GM12875 (cell line): ENCODE measurements at regions not wholly inside any gene's neighbourhood (a gene's known extent, or its start where the extent isn't known, plus 50 kb on each side); places are given as distances from the start of the nearest gene placed in this dataset.
"Not testable (repeated sequence)": the region's sequence is repeated elsewhere in the genome, so short reads cannot be mapped to it uniquely, and the experiment has no call there.

Experiments used
- H3K4me3 ChIP-seq: one replicate; pipeline ENCODE4 v1.5.1; 2011; ENCODE audit warnings: low read depth, low read length, control low read depth
- TF ChIP-seq, protein P1 (sequence below): IDR thresholded peaks from 2 replicates; pipeline ENCODE4 v1.5.1; 2011; ENCODE audit warnings: low read depth, mild to moderate bottlenecking, control low read depth, inconsistent platforms, low read length, moderate library complexity, borderline replicate concordance; ENCODE audit not compliant: insufficient read depth

DNA sequence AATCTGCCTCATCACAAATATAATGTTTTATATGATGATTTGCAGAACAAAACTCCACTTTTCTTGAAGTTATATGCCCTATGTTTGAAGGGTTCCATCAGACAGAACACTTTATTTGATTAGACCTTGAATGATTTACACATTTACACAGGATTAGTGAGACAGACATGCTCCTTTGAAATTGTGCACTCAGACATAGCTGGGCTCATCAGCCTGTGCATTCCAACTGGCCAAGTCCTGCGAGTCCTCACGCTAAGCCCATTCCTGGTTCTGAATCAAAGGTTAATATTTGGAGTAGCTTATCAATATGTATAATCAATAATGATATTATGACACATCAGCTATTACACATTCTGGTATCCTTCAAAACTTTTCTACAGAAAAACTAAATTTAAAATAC is 173.6 kb downstream of the MBL2 start:
- TF ChIP-seq, protein P1, sequence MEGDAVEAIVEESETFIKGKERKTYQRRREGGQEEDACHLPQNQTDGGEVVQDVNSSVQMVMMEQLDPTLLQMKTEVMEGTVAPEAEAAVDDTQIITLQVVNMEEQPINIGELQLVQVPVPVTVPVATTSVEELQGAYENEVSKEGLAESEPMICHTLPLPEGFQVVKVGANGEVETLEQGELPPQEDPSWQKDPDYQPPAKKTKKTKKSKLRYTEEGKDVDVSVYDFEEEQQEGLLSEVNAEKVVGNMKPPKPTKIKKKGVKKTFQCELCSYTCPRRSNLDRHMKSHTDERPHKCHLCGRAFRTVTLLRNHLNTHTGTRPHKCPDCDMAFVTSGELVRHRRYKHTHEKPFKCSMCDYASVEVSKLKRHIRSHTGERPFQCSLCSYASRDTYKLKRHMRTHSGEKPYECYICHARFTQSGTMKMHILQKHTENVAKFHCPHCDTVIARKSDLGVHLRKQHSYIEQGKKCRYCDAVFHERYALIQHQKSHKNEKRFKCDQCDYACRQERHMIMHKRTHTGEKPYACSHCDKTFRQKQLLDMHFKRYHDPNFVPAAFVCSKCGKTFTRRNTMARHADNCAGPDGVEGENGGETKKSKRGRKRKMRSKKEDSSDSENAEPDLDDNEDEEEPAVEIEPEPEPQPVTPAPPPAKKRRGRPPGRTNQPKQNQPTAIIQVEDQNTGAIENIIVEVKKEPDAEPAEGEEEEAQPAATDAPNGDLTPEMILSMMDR = no peak
- no peak overlapping the region for H3K4me3 ChIP-seq

DNA sequence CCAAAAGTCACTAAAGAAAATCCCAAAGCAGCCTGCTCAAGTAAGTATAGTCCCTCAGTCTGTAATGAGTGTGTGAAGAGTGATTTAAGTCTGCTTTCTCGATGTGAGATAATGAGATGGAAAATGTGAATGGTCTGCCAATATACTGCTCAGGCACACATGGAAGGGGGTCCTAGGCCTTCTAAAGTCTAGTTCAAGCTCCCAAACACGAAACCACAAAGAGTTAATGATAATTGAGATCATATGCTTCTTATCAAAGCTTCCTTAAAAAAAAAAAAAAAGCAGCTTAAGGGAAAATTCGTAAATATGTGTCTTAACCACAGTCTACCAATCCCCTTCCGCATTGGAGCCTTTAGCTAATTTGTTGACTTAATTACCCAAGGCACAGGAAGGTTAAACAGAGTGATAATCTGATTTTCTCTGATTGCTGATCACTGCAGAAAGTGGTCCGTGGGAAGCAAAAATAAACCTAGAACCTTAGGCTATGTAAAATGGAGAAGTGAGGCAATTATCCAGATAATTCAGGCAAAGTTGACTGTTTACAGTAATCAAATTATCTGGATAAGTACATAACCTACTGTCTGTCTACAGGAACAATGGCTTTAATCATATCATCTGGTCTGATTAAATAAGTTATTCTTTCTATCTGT is 172.9 kb downstream of the MBL2 start:
- TF ChIP-seq, protein P1 = no peak
- H3K4me3 ChIP-seq = no peak overlapping the region

DNA sequence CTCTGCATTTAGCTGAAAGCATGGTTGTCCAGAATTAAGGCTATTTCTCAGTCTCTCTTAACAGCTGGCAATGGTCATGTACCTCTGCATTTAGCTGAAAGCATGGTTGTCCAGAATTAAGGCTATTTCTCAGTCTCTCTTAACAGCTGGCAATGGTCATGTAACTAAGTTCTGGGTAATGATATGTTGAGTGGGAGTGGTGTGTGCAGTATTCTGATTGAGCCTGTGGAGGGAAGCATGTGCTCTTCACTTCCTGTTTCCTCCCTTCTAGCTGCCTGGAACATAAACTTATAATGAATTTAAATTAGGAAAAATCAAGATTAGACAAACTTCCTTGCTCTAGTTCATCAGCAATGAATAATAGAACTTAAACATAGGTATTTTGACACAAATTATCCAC is 168.5 kb downstream of the MBL2 start:
- not testable (repeated sequence) for H3K4me3 ChIP-seq

DNA sequence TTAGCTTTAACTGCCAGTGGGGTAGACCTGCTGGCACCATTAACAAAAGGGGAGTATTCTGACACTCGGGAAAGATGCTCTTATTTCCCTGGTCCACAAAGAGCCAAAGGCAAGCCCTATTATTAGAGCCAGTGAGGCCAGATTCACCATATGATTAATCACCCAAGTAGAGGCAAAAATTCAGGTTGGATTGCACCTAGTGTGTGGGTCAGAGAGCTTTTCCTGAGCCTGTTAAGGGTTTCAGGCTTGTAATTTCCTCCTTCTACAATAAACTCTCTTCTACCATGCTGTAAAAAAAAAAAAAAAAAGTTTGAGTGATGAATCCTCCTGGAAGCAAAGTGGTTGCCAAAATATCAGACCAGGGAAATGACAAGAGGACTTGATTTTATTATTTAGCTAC is 163.5 kb downstream of the MBL2 start:
- TF ChIP-seq, protein P1 = no peak
- no peak overlapping the region for H3K4me3 ChIP-seq

DNA sequence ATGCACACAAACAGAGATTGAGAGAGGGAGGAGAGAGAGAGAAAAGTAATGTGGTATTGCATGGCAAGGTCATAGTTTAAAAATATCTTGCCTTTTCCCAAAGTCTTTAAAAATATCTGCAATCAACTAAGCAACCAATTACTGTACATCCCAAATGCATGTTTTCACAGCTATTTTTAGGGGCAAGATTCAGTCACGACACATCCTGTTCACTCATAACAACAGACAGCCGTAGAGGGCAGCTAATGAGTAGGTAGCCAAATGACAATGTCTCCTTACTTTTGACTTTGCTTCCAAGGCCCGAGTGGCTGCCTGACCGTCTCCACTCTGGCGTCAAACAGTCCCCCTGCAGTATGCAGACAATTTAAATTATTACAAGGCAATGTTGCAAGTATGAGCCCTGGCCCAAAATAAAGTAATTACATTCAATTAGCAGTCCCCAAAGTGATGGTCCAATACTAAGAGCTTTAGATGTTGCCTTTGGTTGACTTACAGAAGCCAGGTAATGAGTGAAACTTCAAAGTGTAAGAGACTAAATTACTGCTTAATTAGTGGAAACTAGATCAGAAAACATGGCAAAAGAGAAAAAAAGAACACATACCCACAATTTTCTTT is 162.9 kb downstream of the MBL2 start:
- H3K4me3 ChIP-seq = no peak overlapping the region
- TF ChIP-seq, protein P1 = no peak

DNA sequence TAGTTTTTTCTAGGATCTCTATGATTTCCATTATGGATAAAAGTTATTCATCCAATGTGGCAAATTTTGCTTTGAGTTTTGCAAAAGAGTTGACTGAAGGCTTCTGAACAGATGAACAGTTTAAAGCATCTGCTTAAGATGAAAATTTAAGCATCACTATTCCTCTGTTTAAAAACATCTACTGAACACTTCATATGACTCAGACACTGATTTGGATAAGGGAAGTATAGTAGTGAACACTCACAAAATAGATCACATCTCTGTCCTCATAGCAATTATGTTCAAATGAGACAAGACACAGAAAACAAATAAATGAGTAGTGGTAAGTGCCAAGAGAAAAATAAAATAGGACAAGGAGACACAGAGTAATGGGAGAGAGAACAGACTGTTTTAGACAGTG is 157.3 kb downstream of the MBL2 start:
- H3K4me3 ChIP-seq = no peak overlapping the region
- TF ChIP-seq, protein P1 = no peak

DNA sequence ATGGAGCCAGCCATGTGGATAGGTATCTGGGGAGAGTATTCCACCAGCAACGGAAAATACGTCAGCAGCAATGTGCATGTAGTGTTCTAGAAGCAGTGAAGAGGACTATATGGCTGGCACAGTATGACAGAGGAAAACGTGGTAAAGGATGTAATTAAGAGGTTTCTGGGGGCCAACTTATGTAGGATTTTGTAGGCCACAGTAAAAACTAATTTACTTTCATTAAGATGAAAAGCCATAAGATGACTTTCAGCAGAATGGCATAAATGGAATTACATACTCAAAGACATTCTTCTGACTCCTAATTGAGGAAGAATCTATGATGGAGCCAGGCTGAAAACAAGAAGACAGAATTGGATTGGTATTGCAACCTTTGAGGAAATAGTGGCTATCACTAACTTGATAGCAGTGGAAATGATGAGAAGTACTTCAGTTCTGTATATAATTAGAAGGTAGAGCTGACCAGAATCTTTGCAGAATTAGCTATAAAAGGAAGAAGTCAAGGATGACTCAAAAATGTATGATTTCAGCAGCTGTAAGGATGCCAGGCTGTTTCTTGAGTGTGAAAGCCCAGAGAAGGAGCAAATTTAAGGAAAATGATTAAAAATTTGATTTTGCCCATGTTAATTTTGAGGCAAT is 156.7 kb downstream of the MBL2 start:
- TF ChIP-seq, protein P1 = no peak

More for the DNA sequence above, 156.7 kb downstream of the MBL2 start:
- no peak overlapping the region for H3K4me3 ChIP-seq
